ENCODE measurements at regions not wholly inside any gene's neighbourhood (a gene's known extent, or its start where the extent isn't known, plus 50 kb on each side); places are given as distances from the start of the nearest gene placed in this dataset.
A peak's percentile ranks its signal among the peaks of the same experiment; 100 is the strongest.

- no peaks in the 10 kb centered on the region for H3K36me3 ChIP-seq (replicated peaks in 1 of 2; ENCODE audit: control insufficient read depth in 1 of 2, insufficient read depth in 2 of 2, low read length in 2 of 2)
- no peaks in the 10 kb centered on the region for H3K79me2 ChIP-seq (ENCODE audit: insufficient read depth, low read length)
- no TSS peak for BruUV-seq (replicated peaks)
- H3K27me3 ChIP-seq (ENCODE audit: control insufficient read depth in 1 of 2, insufficient read depth in 2 of 2, low read length in 2 of 2), result no peaks in the 10 kb centered on the region
- H3K4me3 ChIP-seq (replicated peaks in 1 of 3; ENCODE audit: insufficient read depth in 1 of 3, low read depth in 2 of 3, low read length in 3 of 3), result peak overlapping the region in 1 of 3 experiments; percentile 57; a peak in 1 of 6 replicates
- ATAC-seq (peak; percentile 99), DNase-seq (ENCODE audit: low spot score) (peak; percentile 48), FAIRE-seq (peak; percentile 53)
- H3K4me1 ChIP-seq (ENCODE audit: insufficient read depth, low read length), result peaks cover 7% of the 10 kb centered on the region
- H3K9me3 ChIP-seq (ENCODE audit: low read length), result peaks cover 11% of the 10 kb centered on the region; the same call in 1 of the 2 replicates
- H3K4me2 ChIP-seq (ENCODE audit: low read depth, low read length), result peak overlapping the region; percentile 72
- H3K27ac ChIP-seq (ENCODE audit: extremely low read length, insufficient read depth, low read length), result no peak overlapping the region
- intact Hi-C loops (cut with micrococcal nuclease; ENCODE audit: unreplicated experiment), result loop anchor here (1.0 to 10.0 kb wide), 4 partner anchors 124 to 1252 kb away; partner anchors contain the start of gene RPRM
- no peak overlapping the region for H2AFZ ChIP-seq (ENCODE audit: low read length)
- H3K9ac ChIP-seq (ENCODE audit: insufficient read depth, low read depth, low read length), result no peak overlapping the region
- WGBS (ENCODE audit: low lambda C conversion rate), result 20% methylated on average over 24 of the region's 24 CpGs
- POLR2A ChIA-PET, result no interaction called here
- in situ Hi-C loops (cut with HindIII; ENCODE audit: extremely low pct_ligation_motif_present, low pct_unique_long_range_greater_than_20kb), result no loop called here
- CTCF ChIA-PET (ENCODE audit: low intra/inter-chr PET ratio, low total read pairs), result interaction anchor here (0.9 kb wide), 1 partner anchor 124 kb away, joined by 3 read pairs; no protein-coding TSS in a partner anchor
- H4K20me1 ChIP-seq (ENCODE audit: insufficient read depth, low read length), result no peaks in the 10 kb centered on the region
- peak; percentile 53 for TF ChIP-seq SMC3 (IDR thresholded peaks at IDR 0.05; ENCODE audit: low read length)
- TF ChIP-seq FOXA1 (IDR thresholded peaks at IDR 0.05), result no peak
- TF ChIP-seq FOXA1 (CRISPR knock-in tag; IDR thresholded peaks at IDR 0.05), result peak; percentile 42; the same call in 1 of the 2 replicates
- peak; percentile 24; the same call in 1 of the 2 replicates for TF ChIP-seq ZMYM4 (CRISPR knock-in tag; IDR thresholded peaks at IDR 0.05)
- TF ChIP-seq HMGXB4 (CRISPR knock-in tag; IDR thresholded peaks at IDR 0.05; ENCODE audit: borderline replicate concordance in 1 of 2, low read depth in 1 of 2), result 0 out of 4 replicates have a peak, but pooled peaks of 1 of the 2 experiments have one; percentile 32
- no peak for TF ChIP-seq ZNF704 (CRISPR knock-in tag; IDR thresholded peaks at IDR 0.05; ENCODE audit: borderline replicate concordance)
- peak; percentile 21; the same call in 1 of the 2 replicates for TF ChIP-seq KDM2A (CRISPR knock-in tag; IDR thresholded peaks at IDR 0.05; ENCODE audit: borderline replicate concordance, low read depth)
- TF ChIP-seq XRCC5 (optimal IDR thresholded peaks at IDR 0.05; ENCODE audit: low read length), result peak; percentile 89
- no peak for TF ChIP-seq RAD51 (IDR thresholded peaks at IDR 0.05; ENCODE audit: borderline replicate concordance)
- 0 out of 2 replicates have a peak, but pooled peaks have one; percentile 22 for TF ChIP-seq FOXO1 (CRISPR knock-in tag; IDR thresholded peaks at IDR 0.05)
- peak; percentile 19; the same call in 1 of the 2 replicates for TF ChIP-seq RAD21 (CRISPR knock-in tag; IDR thresholded peaks at IDR 0.05)
- TF ChIP-seq CTCF (CRISPR knock-in tag; IDR thresholded peaks at IDR 0.05), result peak; percentile 78
- TF ChIP-seq KLF11 (CRISPR knock-in tag; IDR thresholded peaks at IDR 0.05), result no peak
- TF ChIP-seq ZNF17 (CRISPR knock-in tag; IDR thresholded peaks at IDR 0.05), result no peak
- TF ChIP-seq STAT5B (CRISPR knock-in tag; IDR thresholded peaks at IDR 0.05), result no peak
- no peak for TF ChIP-seq ELF3 (CRISPR knock-in tag; IDR thresholded peaks at IDR 0.05)
- no peak for TF ChIP-seq BCL6 (CRISPR knock-in tag; IDR thresholded peaks at IDR 0.05)
- TF ChIP-seq SALL1 (CRISPR knock-in tag; IDR thresholded peaks at IDR 0.05), result peak; percentile 31; the same call in 1 of the 2 replicates
- TF ChIP-seq ZBTB7B (CRISPR knock-in tag; IDR thresholded peaks at IDR 0.05), result peak; percentile 97
- peak; percentile 47 for TF ChIP-seq STAG1 (CRISPR knock-in tag; IDR thresholded peaks at IDR 0.05)
Observed at GRCh38 chr2:153287109-153287801, 191.3 kb downstream of the RPRM start.

Measured in HepG2 (cell line).